ENCODE measurements at regions not wholly inside any gene's neighbourhood (a gene's known extent, or its start where the extent isn't known, plus 50 kb on each side); places are given as distances from the start of the nearest gene placed in this dataset.
"Not testable (repeated sequence)": the region's sequence is repeated elsewhere in the genome, so short reads cannot be mapped to it uniquely, and the experiment has no call there.

GRCh38 chr5:87526131-87526530 lies 113.4 kb upstream of the CCNH start:
- no peak for DNase-seq
- WGBS, 3 donors: 79 to 89% (median 80%) methylated on average over 2 of the region's 2 CpGs
- no peak for FAIRE-seq
- Histone ChIP-seq H3K36me3 (ENCODE audit: control insufficient read depth in 3 of 3, insufficient read depth in 2 of 3, low read depth in 1 of 3, low read length in 3 of 3) (no peaks in the 10 kb centered on the region), H3K27ac (ENCODE audit: low read depth in 1 of 3, low read length in 2 of 3) (no peak overlapping the region), H3K27me3 (ENCODE audit: control insufficient read depth in 3 of 3, insufficient read depth in 3 of 3, low read length in 3 of 3) (no peaks in the 10 kb centered on the region), H3K4me1 (ENCODE audit: control insufficient read depth in 3 of 3, insufficient read depth in 2 of 3, low read depth in 1 of 3, low read length in 2 of 3) (no peaks in the 10 kb centered on the region), H3K4me3 (ENCODE audit: low read depth in 1 of 3, low read length in 3 of 3) (no peak overlapping the region), H3K9me3 (ENCODE audit: control insufficient read depth in 2 of 2, insufficient read depth in 1 of 2, low read depth in 1 of 2, low read length in 1 of 2) (no peaks in the 10 kb centered on the region)

- DNase-seq: no peak
- FAIRE-seq: no peak
- H3K9me3 ChIP-seq (ENCODE audit: control insufficient read depth in 2 of 2, insufficient read depth in 1 of 2, low read depth in 1 of 2, low read length in 1 of 2): no peaks in the 10 kb centered on the region
- WGBS, 3 donors: 51 to 57% (median 56%) methylated on average over 9 of the region's 9 CpGs
- no peaks in the 10 kb centered on the region for H3K36me3 ChIP-seq (ENCODE audit: control insufficient read depth in 3 of 3, insufficient read depth in 2 of 3, low read depth in 1 of 3, low read length in 3 of 3)
- H3K4me3 ChIP-seq (ENCODE audit: low read depth in 1 of 3, low read length in 3 of 3): no peak overlapping the region
- no peaks in the 10 kb centered on the region for H3K27me3 ChIP-seq (ENCODE audit: control insufficient read depth in 3 of 3, insufficient read depth in 3 of 3, low read length in 3 of 3)
- H3K27ac ChIP-seq (ENCODE audit: low read depth in 1 of 3, low read length in 2 of 3): no peak overlapping the region
- no peaks in the 10 kb centered on the region for H3K4me1 ChIP-seq (ENCODE audit: control insufficient read depth in 3 of 3, insufficient read depth in 2 of 3, low read depth in 1 of 3, low read length in 2 of 3)
Measured at GRCh38 chr5:87524217-87524616, 111.5 kb upstream of the CCNH start.

GRCh38 chr5:87511778-87512177 lies 99.0 kb upstream of the CCNH start:
- not testable (repeated sequence) for DNase-seq; H3K4me3 ChIP-seq (ENCODE audit: low read depth in 1 of 3, low read length in 3 of 3); H3K36me3 ChIP-seq (ENCODE audit: control insufficient read depth in 3 of 3, insufficient read depth in 2 of 3, low read depth in 1 of 3, low read length in 3 of 3); FAIRE-seq; H3K27ac ChIP-seq (ENCODE audit: low read depth in 1 of 3, low read length in 2 of 3); H3K9me3 ChIP-seq (ENCODE audit: control insufficient read depth in 2 of 2, insufficient read depth in 1 of 2, low read depth in 1 of 2, low read length in 1 of 2); H3K27me3 ChIP-seq (ENCODE audit: control insufficient read depth in 3 of 3, insufficient read depth in 3 of 3, low read length in 3 of 3); H3K4me1 ChIP-seq (ENCODE audit: control insufficient read depth in 3 of 3, insufficient read depth in 2 of 3, low read depth in 1 of 3, low read length in 2 of 3)
- 64 to 79% (median 66%) methylated on average over 3 of the region's 3 CpGs for whole genome bisulfite sequencing, 3 donors

GRCh38 chr5:87503004-87503403 lies 90.3 kb upstream of the CCNH start:
- Histone ChIP-seq H3K4me3 (ENCODE audit: low read depth in 1 of 3, low read length in 3 of 3) (no peak overlapping the region), H3K27ac (ENCODE audit: low read depth in 1 of 3, low read length in 2 of 3) (no peak overlapping the region), H3K27me3 (ENCODE audit: control insufficient read depth in 3 of 3, insufficient read depth in 3 of 3, low read length in 3 of 3) (no peaks in the 10 kb centered on the region), H3K36me3 (ENCODE audit: control insufficient read depth in 3 of 3, insufficient read depth in 2 of 3, low read depth in 1 of 3, low read length in 3 of 3) (no peaks in the 10 kb centered on the region), H3K9me3 (ENCODE audit: control insufficient read depth in 2 of 2, insufficient read depth in 1 of 2, low read depth in 1 of 2, low read length in 1 of 2) (no peaks in the 10 kb centered on the region), H3K4me1 (ENCODE audit: control insufficient read depth in 3 of 3, insufficient read depth in 2 of 3, low read depth in 1 of 3, low read length in 2 of 3) (no peaks in the 10 kb centered on the region)
- no peak for DNase-seq
- no peak for FAIRE-seq
- 48 to 70% (median 60%) methylated on average over 2 of the region's 2 CpGs for WGBS, 3 donors

GRCh38 chr5:87499478-87500410 lies 87.0 kb upstream of the CCNH start:
- no peaks in the 10 kb centered on the region for H3K36me3 ChIP-seq (ENCODE audit: control insufficient read depth in 3 of 3, insufficient read depth in 2 of 3, low read depth in 1 of 3, low read length in 3 of 3)
- no peak for FAIRE-seq

More at GRCh38 chr5:87499478-87500410, 87.0 kb upstream of the CCNH start:
- Histone ChIP-seq H3K4me3 (ENCODE audit: low read depth in 1 of 3, low read length in 3 of 3) (no peak overlapping the region), H3K27me3 (ENCODE audit: control insufficient read depth in 3 of 3, insufficient read depth in 3 of 3, low read length in 3 of 3) (no peaks in the 10 kb centered on the region), H3K9me3 (ENCODE audit: control insufficient read depth in 2 of 2, insufficient read depth in 1 of 2, low read depth in 1 of 2, low read length in 1 of 2) (peaks cover 0 to 4% of the 10 kb centered on the region in 2 donors), H3K4me1 (ENCODE audit: control insufficient read depth in 3 of 3, insufficient read depth in 2 of 3, low read depth in 1 of 3, low read length in 2 of 3) (no peaks in the 10 kb centered on the region), H3K27ac (ENCODE audit: low read depth in 1 of 3, low read length in 2 of 3) (no peak overlapping the region)
- WGBS, 3 donors: 77 to 85% (median 79%) methylated on average over 21 of the region's 21 CpGs
- no peak for DNase-seq
